ENCODE measurements at regions not wholly inside any gene's neighbourhood (a gene's known extent, or its start where the extent isn't known, plus 50 kb on each side); places are given as distances from the start of the nearest gene placed in this dataset.

- no peak overlapping the region for H3K4me3 ChIP-seq
- FAIRE-seq (no peak), DNase-seq (ENCODE audit: extremely low read depth in 1 of 4, low spot score in 3 of 4) (no peak), ATAC-seq (no peak)
- no peaks in the 10 kb centered on the region for H3K79me2 ChIP-seq (ENCODE audit: control insufficient read depth, insufficient read depth, low read length)
- intact Hi-C loops (cut with micrococcal nuclease) (no loop called here), in situ Hi-C loops (cut with MboI) (no loop called here)
- 0 out of 5 replicates have a peak, but pooled peaks cover 0 to 4% of the 10 kb centered on the region in 2 experiments for H3K27me3 ChIP-seq (ENCODE audit: control insufficient read depth in 2 of 2, insufficient read depth in 2 of 2, low read length in 2 of 2)
- no peaks in the 10 kb centered on the region; a peak in 3 of 5 replicates for H3K4me1 ChIP-seq (replicated peaks in 1 of 2; ENCODE audit: control insufficient read depth in 2 of 2, insufficient read depth in 2 of 2, low read length in 2 of 2)
- no peak overlapping the region for H2AFZ ChIP-seq (ENCODE audit: low read depth, low read length)
- POLR2A ChIA-PET, result interaction anchor here (0.5 kb wide), 1 partner anchor 78 kb away, joined by 4 read pairs; no protein-coding TSS in a partner anchor
- CTCF ChIA-PET (ENCODE audit: low intra/inter-chr PET ratio), result no interaction called here
- H3K9ac ChIP-seq (ENCODE audit: insufficient read depth in 1 of 2, low read depth in 2 of 2, low read length in 2 of 2), result no peak overlapping the region
- BruUV-seq (replicated peaks), result no TSS peak
- H3K4me2 ChIP-seq (ENCODE audit: insufficient read depth, low read length), result no peak overlapping the region
- WGBS (ENCODE audit: insufficient coverage, low coverage, missing lambda C conversion rate), result 0% methylated on average over 3 of the region's 3 CpGs
- no peaks in the 10 kb centered on the region for H3K9me1 ChIP-seq (ENCODE audit: control insufficient read depth, insufficient read depth, low read length)
- H4K20me1 ChIP-seq (replicated peaks; ENCODE audit: control insufficient read depth, insufficient read depth, low read length), result no peaks in the 10 kb centered on the region; the same call in 1 of the 2 replicates
- H3K36me3 ChIP-seq (ENCODE audit: control insufficient read depth, insufficient read depth, low read length), result no peaks in the 10 kb centered on the region
- H3K27ac ChIP-seq (ENCODE audit: extremely low read depth, low read depth, low read length), result no peak overlapping the region
- no peaks in the 10 kb centered on the region for H3K9me3 ChIP-seq (replicated peaks; ENCODE audit: control insufficient read depth, insufficient read depth, low read depth, low read length)
- no peak for TF ChIP-seq MEF2A (IDR thresholded peaks at IDR 0.05; ENCODE audit: control insufficient read depth, low read depth, low read length)
- no peak for TF ChIP-seq ZBTB33 (CRISPR knock-in tag; IDR thresholded peaks at IDR 0.05)
- TF ChIP-seq ZKSCAN1 (IDR thresholded peaks at IDR 0.05; ENCODE audit: low read depth, low read length), result no peak
- TF ChIP-seq RAD21 (CRISPR knock-in tag; conservative IDR thresholded peaks at IDR 0.05 in 1 of 2, IDR thresholded peaks at IDR 0.05 in 1 of 2), result no peak
- TF ChIP-seq ZBTB40 (IDR thresholded peaks at IDR 0.05), result no peak
- TF ChIP-seq ZBTB40 (CRISPR knock-in tag; IDR thresholded peaks at IDR 0.05), result no peak
- TF ChIP-seq ZBED1 (IDR thresholded peaks at IDR 0.05), result no peak
- TF ChIP-seq STAT5A (IDR thresholded peaks at IDR 0.05; ENCODE audit: borderline replicate concordance, low read length), result no peak
- TF ChIP-seq ZNF140 (CRISPR knock-in tag; IDR thresholded peaks at IDR 0.05), result no peak
- TF ChIP-seq PCBP1 (IDR thresholded peaks at IDR 0.05; ENCODE audit: low read depth, low read length, poor library complexity, severe bottlenecking), result no peak
- TF ChIP-seq HMGXB4 (CRISPR knock-in tag; IDR thresholded peaks at IDR 0.05), result no peak
Observed at GRCh38 chr20:40816039-40816352, 127.0 kb upstream of the MAFB start.

Data from K562 (cell line).